ENCODE measurements at regions not wholly inside any gene's neighbourhood (a gene's known extent, or its start where the extent isn't known, plus 50 kb on each side); places are given as distances from the start of the nearest gene placed in this dataset.

DNA sequence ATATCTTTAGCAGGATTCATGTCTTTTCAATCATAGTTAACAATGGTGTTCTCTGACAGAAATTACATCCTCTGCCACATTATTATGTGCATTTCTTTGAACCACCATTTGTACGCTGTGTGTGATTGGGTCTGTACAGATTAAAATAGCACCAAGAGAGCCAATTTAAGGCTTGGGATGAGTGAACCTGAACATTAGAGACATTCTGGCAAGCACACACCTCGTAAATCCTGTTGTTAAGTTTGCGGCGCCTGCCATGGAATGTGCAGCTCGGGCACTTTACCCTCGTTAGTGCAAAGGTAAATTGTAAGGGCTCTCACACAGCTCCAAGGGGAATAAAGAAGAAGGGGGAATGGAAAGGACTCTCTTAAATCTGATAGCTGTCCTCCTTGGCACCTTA is 482.4 kb upstream of the DPPA4 start:
- TF ChIP-seq POLR2A (IDR thresholded peaks at IDR 0.05; ENCODE audit: low read length) (no peak), GATA1 (IDR thresholded peaks at IDR 0.05; ENCODE audit: low read depth, low read length) (no peak)

All from erythroblast (primary cell).